ENCODE measurements at regions not wholly inside any gene's neighbourhood (a gene's known extent, or its start where the extent isn't known, plus 50 kb on each side); places are given as distances from the start of the nearest gene placed in this dataset.
"Not testable (repeated sequence)": the region's sequence is repeated elsewhere in the genome, so short reads cannot be mapped to it uniquely, and the experiment has no call there.

DNA sequence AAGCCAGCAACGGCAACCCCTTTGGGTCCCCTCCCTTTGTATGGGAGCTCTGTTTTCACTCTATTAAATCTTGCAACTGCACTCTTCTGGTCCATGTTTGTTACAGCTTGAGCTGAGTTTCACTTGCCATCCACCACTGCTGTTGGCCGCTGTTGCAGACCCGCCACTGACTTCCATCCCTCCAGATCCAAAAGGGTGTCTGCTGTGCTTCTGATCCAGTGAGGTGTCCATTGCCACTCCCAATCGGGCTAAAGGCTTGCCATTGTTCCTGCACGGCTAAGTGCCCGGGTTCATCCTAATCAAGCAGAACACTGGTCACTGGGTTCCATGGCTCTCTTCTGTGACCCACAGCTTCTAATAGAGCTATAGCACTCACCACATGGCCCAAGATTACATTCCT lies 615.1 kb downstream of the CETN3 start:
- not testable (repeated sequence) for DNase-seq (ENCODE audit: low read depth in 4 of 4, low spot score in 3 of 4)

GRCh38 chr5:89779734-89780133 lies 629.8 kb downstream of the CETN3 start:
- not testable (repeated sequence) for DNase-seq (ENCODE audit: low read depth in 4 of 4, low spot score in 3 of 4)

- no peak for DNase-seq (ENCODE audit: low read depth in 4 of 4, low spot score in 3 of 4)
Observed at GRCh38 chr5:89777758-89778157, 631.8 kb downstream of the CETN3 start.

DNA sequence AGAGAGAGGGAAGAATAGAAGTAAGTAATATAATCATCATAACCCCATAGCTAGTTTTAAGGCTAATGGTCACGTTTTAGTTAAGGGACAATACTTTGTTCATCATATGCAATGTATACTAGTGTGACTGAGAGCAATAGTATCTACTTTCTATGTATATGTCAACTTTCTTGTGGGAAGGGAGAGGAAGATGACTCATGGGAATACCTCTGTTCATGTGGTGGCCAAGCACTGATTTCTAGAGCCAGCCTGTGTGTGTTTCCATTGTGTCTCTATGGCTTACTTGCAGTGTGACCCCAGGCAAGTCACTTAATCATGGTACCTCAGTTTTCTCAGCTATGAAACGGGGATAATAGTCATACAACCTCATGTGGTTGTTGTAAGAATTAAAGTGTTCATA lies 639.6 kb downstream of the CETN3 start:
- no peak for DNase-seq (ENCODE audit: low read depth in 4 of 4, low spot score in 3 of 4)

GRCh38 chr5:89759802-89760201 lies 649.8 kb downstream of the CETN3 start:
- no peak for DNase-seq (ENCODE audit: low read depth in 4 of 4, low spot score in 3 of 4)

- no peak for DNase-seq (ENCODE audit: low read depth in 4 of 4, low spot score in 3 of 4)
Observed at GRCh38 chr5:89758146-89758545, 651.4 kb downstream of the CETN3 start.

- DNase-seq (ENCODE audit: low read depth in 4 of 4, low spot score in 3 of 4) = no peak
Observed at GRCh38 chr5:89756955-89757354, 652.6 kb downstream of the CETN3 start.

DNA sequence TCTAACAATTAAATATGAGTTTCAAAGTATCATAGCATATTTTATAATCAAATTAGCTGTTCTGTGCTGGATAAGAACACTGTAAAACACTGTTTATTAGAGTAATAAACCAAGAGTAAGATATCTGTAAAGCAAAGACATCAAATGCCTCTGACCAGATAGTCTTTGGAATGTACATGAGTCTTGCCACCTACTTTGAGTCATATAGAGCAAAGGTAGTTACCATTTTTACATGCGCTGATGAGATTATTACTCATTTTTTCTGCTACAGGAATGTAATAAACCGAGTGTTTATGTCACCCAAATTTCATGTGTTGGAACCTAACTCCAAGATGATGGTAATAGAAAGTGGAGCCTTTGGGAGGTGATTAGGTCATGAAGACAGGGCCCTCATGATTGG lies 654.5 kb downstream of the CETN3 start:
- DNase-seq (ENCODE audit: low read depth in 4 of 4, low spot score in 3 of 4) = no peak

DNA sequence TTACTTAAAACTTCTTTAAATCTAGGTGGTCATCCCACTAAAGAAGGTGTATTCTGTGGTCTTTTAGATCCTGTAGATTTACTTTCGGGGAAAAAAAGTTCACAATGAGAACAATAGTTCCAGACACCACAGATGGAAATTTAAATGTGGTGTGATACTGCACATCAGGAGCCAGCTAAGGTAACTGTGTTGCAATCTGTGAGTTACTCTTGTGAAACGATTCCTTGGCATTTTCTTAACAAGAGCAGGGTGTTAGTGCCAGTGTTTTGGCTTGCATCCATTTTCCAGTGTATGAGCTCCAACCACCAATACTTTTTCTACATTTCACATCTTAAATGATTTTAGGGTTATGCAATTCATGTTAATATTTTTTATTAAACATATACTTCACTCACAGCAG lies 674.5 kb downstream of the CETN3 start:
- DNase-seq (ENCODE audit: low read depth in 4 of 4, low spot score in 3 of 4) = no peak

DNA sequence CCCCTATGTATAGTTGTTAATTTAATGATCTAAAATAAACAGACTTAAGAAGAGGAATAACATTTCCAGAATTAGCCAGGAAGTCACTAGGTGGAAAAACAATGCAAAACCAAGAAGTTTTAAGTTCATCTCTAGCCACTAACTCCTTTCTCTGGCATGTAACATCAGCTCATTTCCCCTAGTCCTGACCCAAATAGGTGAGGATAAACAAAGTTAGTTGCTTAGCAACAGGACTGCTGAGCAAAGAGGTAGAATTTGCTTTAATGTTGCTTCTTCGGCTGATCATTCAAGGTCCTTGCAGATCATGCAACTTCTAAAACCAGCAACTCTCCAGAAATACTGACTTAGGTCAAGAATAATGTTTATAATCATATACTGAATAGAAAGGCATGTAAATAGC lies 675.8 kb downstream of the CETN3 start:
- no peak for DNase-seq (ENCODE audit: low read depth in 4 of 4, low spot score in 3 of 4)

DNA sequence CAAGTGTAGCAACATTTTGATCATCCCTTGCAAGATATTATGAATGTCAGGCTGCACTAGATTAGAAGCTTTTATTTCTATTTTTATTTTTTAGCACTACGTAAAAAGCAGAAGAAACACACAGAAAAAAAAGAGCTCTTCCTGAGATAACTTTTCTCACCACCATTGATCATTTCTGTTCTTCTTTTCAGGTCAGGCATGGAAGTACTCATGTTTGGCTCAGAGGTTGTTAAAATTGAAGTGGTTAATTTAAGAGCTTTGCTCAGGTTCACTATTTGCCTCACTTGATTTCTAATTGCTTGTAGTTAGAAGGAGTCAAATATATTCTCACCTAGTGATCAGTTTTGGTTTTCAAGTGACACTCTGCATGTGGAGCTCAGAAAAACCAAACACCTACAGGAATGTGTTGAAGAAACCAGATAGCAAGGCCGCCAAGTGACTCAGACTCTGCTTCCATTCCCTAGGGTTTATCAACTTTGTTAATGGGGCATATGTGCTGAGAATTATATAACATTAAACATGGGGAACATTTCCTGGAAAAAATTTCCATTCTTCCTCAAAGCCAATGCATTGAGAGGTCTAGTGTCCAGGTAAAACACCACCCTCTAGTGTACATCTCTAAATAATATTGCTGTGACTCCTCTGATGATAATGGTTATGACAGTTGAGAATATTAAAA lies 679.8 kb downstream of the CETN3 start:
- no peak for DNase-seq (ENCODE audit: low read depth in 4 of 4, low spot score in 3 of 4)

DNA sequence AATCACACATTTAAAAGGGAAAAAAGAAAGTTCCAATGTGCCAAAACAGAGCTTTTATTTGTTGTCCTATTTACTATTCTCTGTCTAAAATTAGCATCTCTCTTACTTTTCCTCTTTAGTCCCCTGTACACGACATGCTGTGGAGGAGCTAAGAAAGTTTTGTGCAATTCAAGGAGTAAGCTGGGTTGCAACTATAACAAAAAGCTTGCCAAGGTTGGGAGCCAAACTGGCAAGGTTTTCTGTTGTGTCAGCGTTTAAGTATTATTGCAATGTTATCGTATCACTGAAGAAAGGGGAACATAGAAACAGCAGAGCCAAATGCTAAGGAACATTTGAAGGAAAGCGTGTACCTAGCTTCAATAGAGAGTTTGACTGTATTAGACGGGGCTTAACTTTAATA lies 680.8 kb downstream of the CETN3 start:
- DNase-seq (ENCODE audit: low read depth in 4 of 4, low spot score in 3 of 4) = no peak

DNA sequence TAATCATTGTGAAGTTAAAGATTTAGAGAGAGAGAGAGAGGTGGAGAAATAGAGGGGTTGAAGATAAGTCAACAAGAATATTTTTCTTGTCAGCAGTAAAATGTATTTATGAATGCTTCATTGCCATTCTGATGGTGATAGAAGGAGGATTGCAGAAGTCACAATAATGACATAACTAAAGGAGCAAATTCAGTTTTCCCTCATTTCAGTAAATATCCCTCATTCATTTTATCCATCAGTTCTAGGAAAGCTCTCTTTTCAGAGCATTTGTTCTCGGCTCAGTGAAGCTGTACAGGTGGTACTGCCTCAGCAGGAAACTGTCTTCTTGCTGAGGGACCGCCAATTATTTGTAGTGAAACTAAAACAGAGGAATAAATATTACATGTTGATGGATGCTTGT lies 681.4 kb downstream of the CETN3 start:
- no peak for DNase-seq (ENCODE audit: low read depth in 4 of 4, low spot score in 3 of 4)

DNA sequence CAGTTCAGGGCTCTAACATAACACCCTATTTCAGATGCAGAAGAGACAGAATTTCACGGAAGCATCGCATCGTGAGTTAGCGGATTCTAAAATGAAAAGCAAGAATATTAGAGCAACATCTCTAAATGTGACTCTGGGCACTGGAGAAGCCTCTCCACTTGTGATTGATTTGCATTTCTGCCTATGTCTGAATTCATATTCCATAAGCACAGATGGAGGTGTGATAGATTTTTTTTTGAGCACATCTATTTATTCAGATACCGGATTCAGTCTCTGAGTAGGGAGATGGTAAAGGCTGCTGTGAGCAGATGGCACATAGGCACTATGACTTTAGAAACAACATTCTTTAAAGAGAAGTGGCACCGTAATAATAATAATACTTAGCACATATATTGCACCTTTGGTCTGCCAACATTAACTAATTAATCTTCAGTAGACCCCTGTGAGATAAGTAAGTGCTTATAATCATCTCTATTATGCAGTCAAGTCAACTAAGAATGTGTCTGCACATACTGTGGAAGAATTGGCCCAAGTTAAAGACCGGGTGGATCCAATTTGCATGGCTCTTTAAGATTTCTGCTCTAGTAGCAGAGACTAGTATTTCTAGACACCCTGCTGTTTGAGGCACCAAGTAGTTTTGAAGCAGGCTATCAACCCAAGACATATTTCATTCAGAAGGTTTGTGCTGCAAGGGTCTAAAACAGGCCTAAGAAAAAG lies 685.0 kb downstream of the CETN3 start:
- DNase-seq (ENCODE audit: low read depth in 4 of 4, low spot score in 3 of 4) = no peak

- DNase-seq (ENCODE audit: low read depth in 4 of 4, low spot score in 3 of 4) = no peak
Observed at GRCh38 chr5:89723907-89724306, 685.6 kb downstream of the CETN3 start.

GRCh38 chr5:89722538-89722937 lies 687.0 kb downstream of the CETN3 start:
- DNase-seq (ENCODE audit: low read depth in 4 of 4, low spot score in 3 of 4) = no peak

DNA sequence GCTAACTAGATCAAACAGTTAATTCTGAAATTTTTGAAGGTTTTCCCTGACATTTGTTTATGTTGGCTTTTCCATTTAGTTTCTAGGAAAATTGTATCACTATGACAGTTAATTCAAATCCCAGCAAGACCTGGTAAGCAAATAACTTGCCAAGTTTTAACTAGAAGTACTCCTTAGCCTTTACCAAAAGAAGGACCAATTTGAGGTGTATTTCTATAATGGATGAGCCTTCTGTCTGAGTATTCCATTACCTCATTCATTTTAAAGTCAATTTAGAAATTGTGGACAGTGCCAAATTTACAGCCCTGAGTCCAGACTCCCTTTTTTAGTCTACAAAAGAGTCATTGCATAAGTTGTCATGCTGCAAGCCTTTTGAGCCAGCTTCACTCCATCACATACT lies 687.6 kb downstream of the CETN3 start:
- no peak for DNase-seq (ENCODE audit: low read depth in 4 of 4, low spot score in 3 of 4)

GRCh38 chr5:89721353-89721752 lies 688.2 kb downstream of the CETN3 start:
- DNase-seq (ENCODE audit: low read depth in 4 of 4, low spot score in 3 of 4) = no peak

GRCh38 chr5:89712134-89712700 lies 697.3 kb downstream of the CETN3 start:
- no peak for DNase-seq (ENCODE audit: low read depth in 4 of 4, low spot score in 3 of 4)

DNA sequence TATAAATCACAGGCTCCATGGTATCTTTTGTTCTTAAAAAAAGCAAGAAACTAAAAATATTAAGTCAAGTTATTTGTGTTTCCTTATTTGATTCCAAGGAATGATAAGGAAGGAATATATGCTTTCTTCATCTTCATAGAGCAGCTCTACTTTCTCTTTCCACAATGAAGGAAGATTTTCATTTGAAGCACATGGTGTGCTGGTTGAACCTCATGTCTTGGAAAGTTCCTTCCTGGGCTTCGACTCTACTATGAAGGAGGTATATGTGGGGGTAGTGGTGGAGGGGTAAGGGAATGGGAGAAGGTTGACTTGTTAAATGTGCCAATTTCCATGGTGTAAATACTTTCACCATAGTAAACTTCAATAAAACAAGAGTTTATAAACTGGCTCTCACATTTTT lies 698.0 kb downstream of the CETN3 start:
- no peak for DNase-seq (ENCODE audit: low read depth in 4 of 4, low spot score in 3 of 4)

DNA sequence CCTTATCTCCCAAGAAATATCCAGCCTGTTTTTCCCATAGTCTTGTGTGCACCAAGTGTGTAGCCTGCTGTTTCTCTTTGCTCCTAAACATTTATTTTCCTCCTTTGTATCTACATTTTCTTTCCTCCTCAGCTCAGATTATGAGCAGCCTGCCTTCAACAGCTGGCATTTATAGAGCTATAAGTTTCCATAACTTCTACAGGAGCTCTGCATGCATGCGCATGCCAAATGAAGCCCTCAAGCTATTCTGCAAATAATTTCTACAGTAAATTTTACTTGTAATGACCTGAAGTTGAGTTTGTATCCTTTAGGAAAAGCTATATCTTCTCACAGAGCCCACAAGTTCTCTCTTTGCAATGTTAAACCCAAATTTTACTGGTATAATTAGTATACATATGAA lies 699.5 kb downstream of the CETN3 start:
- DNase-seq (ENCODE audit: low read depth in 4 of 4, low spot score in 3 of 4) = no peak

DNA sequence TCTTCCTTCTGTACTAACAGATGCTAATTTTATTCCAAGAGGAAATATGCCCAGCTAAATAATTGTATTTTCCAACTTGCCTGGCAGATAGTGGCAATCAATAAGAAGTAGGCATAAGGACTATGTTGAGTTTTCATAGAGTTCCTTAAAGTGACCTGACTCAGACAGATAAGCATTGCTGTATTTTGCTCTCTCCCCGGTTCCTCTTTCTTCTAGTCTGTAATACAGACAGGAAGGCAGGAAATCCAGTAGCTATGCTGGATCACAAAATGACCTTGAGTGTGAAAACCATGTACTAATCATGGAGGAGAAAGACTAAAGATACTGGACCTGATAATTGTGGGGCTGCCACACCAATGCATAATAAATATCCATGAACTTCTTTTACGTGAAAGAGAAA lies 701.7 kb downstream of the CETN3 start:
- DNase-seq (ENCODE audit: low read depth in 4 of 4, low spot score in 3 of 4) = no peak
